Hepatocyte (in vitro differentiated cells): ENCODE measurements at regions not wholly inside any gene's neighbourhood (a gene's known extent, or its start where the extent isn't known, plus 50 kb on each side); places are given as distances from the start of the nearest gene placed in this dataset.
"Not testable (repeated sequence)": the region's sequence is repeated elsewhere in the genome, so short reads cannot be mapped to it uniquely, and the experiment has no call there.

Experiments
- DNase-seq: peaks from one replicate; pipeline ENCODE4 v3.0.0-alpha.2; 2016; ENCODE audit warnings: low spot score
- H2AFZ ChIP-seq: fragments of 200-600 bp; sonication (generic); 2 replicates; pipeline ENCODE4 v1.6.0; 2016; ENCODE audit warnings: antibody characterized with exemption, mild to moderate bottlenecking
- H3K27ac ChIP-seq: fragments of 200-600 bp; sonication (generic); 2 replicates; pipeline ENCODE4 v1.5.1; 2016; ENCODE audit warnings: mild to moderate bottlenecking
- H3K27me3 ChIP-seq: fragments of 200-600 bp; sonication (generic); 2 replicates; pipeline ENCODE4 v1.6.1; 2016
- H3K36me3 ChIP-seq: fragments of 200-600 bp; sonication (generic); replicated peaks from 2 replicates; pipeline ENCODE4 v1.5.1; 2016; ENCODE audit warnings: low read depth; ENCODE audit not compliant: insufficient read depth
- H3K4me1 ChIP-seq: fragments of 200-600 bp; sonication (generic); 2 replicates; pipeline ENCODE4 v1.5.1; 2016; ENCODE audit warnings: mild to moderate bottlenecking, moderate library complexity; ENCODE audit not compliant: insufficient read depth
- H3K4me2 ChIP-seq: fragments of 200-600 bp; sonication (generic); 2 replicates; pipeline ENCODE4 v1.6.0; 2016
- H3K4me3 ChIP-seq: fragments of 200-600 bp; sonication (generic); 2 replicates; pipeline ENCODE4 v1.5.1; 2016; ENCODE audit warnings: mild to moderate bottlenecking
- H3K79me2 ChIP-seq: fragments of 200-600 bp; sonication (generic); 2 replicates; pipeline ENCODE4 v1.6.0; 2017; ENCODE audit warnings: mild to moderate bottlenecking
- H3K9me2 ChIP-seq: fragments of 200-600 bp; sonication (generic); replicated peaks from 2 replicates; pipeline ENCODE4 v1.6.0; 2017; ENCODE audit warnings: mild to moderate bottlenecking; ENCODE audit not compliant: insufficient read depth
- H3K9me3 ChIP-seq: fragments of 200-600 bp; sonication (generic); 2 replicates; pipeline ENCODE4 v1.5.1; 2016; ENCODE audit warnings: low read depth, mild to moderate bottlenecking
- H4K20me1 ChIP-seq: fragments of 200-600 bp; sonication (generic); 2 replicates; pipeline ENCODE4 v1.6.0; 2016; ENCODE audit warnings: mild to moderate bottlenecking; ENCODE audit not compliant: insufficient read depth, poor library complexity, severe bottlenecking
- CTCF ChIP-seq: fragments of 200-600 bp; sonication (generic); IDR thresholded peaks from 2 replicates; pipeline ENCODE4 v1.5.1; 2016; ENCODE audit warnings: antibody characterized with exemption, mild to moderate bottlenecking; ENCODE audit not compliant: poor library complexity
- EZH2 ChIP-seq: fragments of 200-600 bp; sonication (generic); IDR thresholded peaks from 2 replicates; pipeline ENCODE4 v1.6.1; 2016; ENCODE audit warnings: antibody characterized with exemption, mild to moderate bottlenecking, borderline replicate concordance
- EZH2phosphoT487 ChIP-seq: fragments of 200-600 bp; sonication (generic); IDR thresholded peaks from one replicate; pipeline ENCODE4 v1.6.1; 2018; ENCODE audit warnings: antibody characterized with exemption, mild to moderate bottlenecking, low read depth, moderate library complexity; ENCODE audit not compliant: unreplicated experiment, severe bottlenecking
- WGBS: methylation state at CpG from one replicate; pipeline ENCODE4 v1.1.6; 2016; ENCODE audit warnings: low lambda C conversion rate; ENCODE audit errors: missing lambda C conversion rate; 5-methylcytosine and 5-hydroxymethylcytosine counted together

- no peaks in the 10 kb centered on the region for H4K20me1 ChIP-seq
- H3K36me3 ChIP-seq, result no peaks in the 10 kb centered on the region
- no peak overlapping the region for H3K4me2 ChIP-seq
- no peaks in the 10 kb centered on the region for H3K4me1 ChIP-seq
- H3K4me3 ChIP-seq, result no peak overlapping the region
- 81% methylated on average over 16 of the region's 18 CpGs for WGBS
- no peaks in the 10 kb centered on the region for H3K9me2 ChIP-seq
- DNase-seq, result no peak
- H3K79me2 ChIP-seq, result no peaks in the 10 kb centered on the region
- peaks cover 4% of the 10 kb centered on the region for H3K27me3 ChIP-seq
- no peak for TF ChIP-seq CTCF
- no peak for TF ChIP-seq EZH2phosphoT487
- no peak for TF ChIP-seq EZH2
- no peak overlapping the region for H2AFZ ChIP-seq
- no peak overlapping the region for H3K27ac ChIP-seq
- no peaks in the 10 kb centered on the region for H3K9me3 ChIP-seq
Observed at GRCh38 chr22:49685686-49686085, 142.0 kb downstream of the BRD1 start.

- no peaks in the 10 kb centered on the region for H3K9me2 ChIP-seq
- no peaks in the 10 kb centered on the region for H3K79me2 ChIP-seq
- no peak overlapping the region for H2AFZ ChIP-seq
- H4K20me1 ChIP-seq, result no peaks in the 10 kb centered on the region
- no peak overlapping the region for H3K4me3 ChIP-seq
- DNase-seq, result no peak
- no peaks in the 10 kb centered on the region for H3K36me3 ChIP-seq
- H3K27ac ChIP-seq, result no peak overlapping the region
- TF ChIP-seq EZH2phosphoT487 (no peak), EZH2 (no peak), CTCF (no peak)
- H3K27me3 ChIP-seq, result peaks cover 4% of the 10 kb centered on the region
- H3K4me2 ChIP-seq, result no peak overlapping the region
- WGBS, result 84% methylated on average over 9 of the region's 9 CpGs
- H3K9me3 ChIP-seq, result no peaks in the 10 kb centered on the region
- H3K4me1 ChIP-seq, result no peaks in the 10 kb centered on the region
Observed at GRCh38 chr22:49685116-49685515, 142.6 kb downstream of the BRD1 start.

- H3K79me2 ChIP-seq, result no peaks in the 10 kb centered on the region
- H2AFZ ChIP-seq, result no peak overlapping the region
- no peak overlapping the region for H3K4me3 ChIP-seq
- H3K9me3 ChIP-seq, result no peaks in the 10 kb centered on the region
- no peak for DNase-seq
- no peak overlapping the region for H3K4me2 ChIP-seq
- WGBS, result 94% methylated on average over 3 of the region's 3 CpGs
- TF ChIP-seq CTCF (no peak), EZH2phosphoT487 (no peak), EZH2 (no peak)
- no peaks in the 10 kb centered on the region for H3K9me2 ChIP-seq
- no peak overlapping the region for H3K27ac ChIP-seq
- H3K36me3 ChIP-seq, result no peaks in the 10 kb centered on the region
- H4K20me1 ChIP-seq, result no peaks in the 10 kb centered on the region
- H3K27me3 ChIP-seq, result peaks cover 22% of the 10 kb centered on the region
- no peaks in the 10 kb centered on the region for H3K4me1 ChIP-seq
Observed at GRCh38 chr22:49683032-49683431, 144.6 kb downstream of the BRD1 start.

GRCh38 chr22:49680819-49681218, 146.9 kb downstream of the BRD1 start:
- not testable (repeated sequence) for H3K36me3 ChIP-seq, H3K27ac ChIP-seq, H3K9me3 ChIP-seq, H2AFZ ChIP-seq, DNase-seq, H3K9me2 ChIP-seq, H4K20me1 ChIP-seq, H3K4me1 ChIP-seq, H3K4me2 ChIP-seq, H3K4me3 ChIP-seq, H3K79me2 ChIP-seq
- 95% methylated on average over 6 of the region's 6 CpGs for WGBS
- H3K27me3 ChIP-seq, result peaks cover 33% of the 10 kb centered on the region
